ENCODE measurements at regions not wholly inside any gene's neighbourhood (a gene's known extent, or its start where the extent isn't known, plus 50 kb on each side); places are given as distances from the start of the nearest gene placed in this dataset.

GRCh38 chr6:71126506-71126905, 162.1 kb upstream of the OGFRL1 start:
- H3K36me3 ChIP-seq: no peaks in the 10 kb centered on the region
- intact Hi-C loops (cut with DNase I; ENCODE audit: low total_unique reads): no loop called here

GRCh38 chr6:71127374-71127773, 161.2 kb upstream of the OGFRL1 start:
- TF ChIP-seq, protein P1, sequence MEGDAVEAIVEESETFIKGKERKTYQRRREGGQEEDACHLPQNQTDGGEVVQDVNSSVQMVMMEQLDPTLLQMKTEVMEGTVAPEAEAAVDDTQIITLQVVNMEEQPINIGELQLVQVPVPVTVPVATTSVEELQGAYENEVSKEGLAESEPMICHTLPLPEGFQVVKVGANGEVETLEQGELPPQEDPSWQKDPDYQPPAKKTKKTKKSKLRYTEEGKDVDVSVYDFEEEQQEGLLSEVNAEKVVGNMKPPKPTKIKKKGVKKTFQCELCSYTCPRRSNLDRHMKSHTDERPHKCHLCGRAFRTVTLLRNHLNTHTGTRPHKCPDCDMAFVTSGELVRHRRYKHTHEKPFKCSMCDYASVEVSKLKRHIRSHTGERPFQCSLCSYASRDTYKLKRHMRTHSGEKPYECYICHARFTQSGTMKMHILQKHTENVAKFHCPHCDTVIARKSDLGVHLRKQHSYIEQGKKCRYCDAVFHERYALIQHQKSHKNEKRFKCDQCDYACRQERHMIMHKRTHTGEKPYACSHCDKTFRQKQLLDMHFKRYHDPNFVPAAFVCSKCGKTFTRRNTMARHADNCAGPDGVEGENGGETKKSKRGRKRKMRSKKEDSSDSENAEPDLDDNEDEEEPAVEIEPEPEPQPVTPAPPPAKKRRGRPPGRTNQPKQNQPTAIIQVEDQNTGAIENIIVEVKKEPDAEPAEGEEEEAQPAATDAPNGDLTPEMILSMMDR (IDR thresholded peaks at IDR 0.05): no peak
- TF ChIP-seq POLR2A (IDR thresholded peaks at IDR 0.05) (no peak), EP300 (IDR thresholded peaks at IDR 0.05; ENCODE audit: low read depth) (no peak), POLR2AphosphoS5 (IDR thresholded peaks at IDR 0.05) (no peak)
- H3K27ac ChIP-seq: no peak overlapping the region
- 85 to 100% methylated on average over 2 to 3 of the region's 3 CpGs for WGBS, 2 donors (ENCODE audit: low coverage in 1 of 2)
- in situ Hi-C loops (cut with MboI; ENCODE audit: low pct_ligation_motif_present in 1 of 4, low pct_unique_long_range_greater_than_20kb in 1 of 4, low sequenced_read_pairs in 3 of 4): no loop called here
- H3K4me3 ChIP-seq: no peak overlapping the region
- H3K4me1 ChIP-seq: no peaks in the 10 kb centered on the region
- intact Hi-C loops (cut with DNase I; ENCODE audit: low total_unique reads): no loop called here
- DNase-seq: no peak
- H3K36me3 ChIP-seq: no peaks in the 10 kb centered on the region
- H3K27me3 ChIP-seq: no peaks in the 10 kb centered on the region
- H3K9me3 ChIP-seq: no peaks in the 10 kb centered on the region

More at GRCh38 chr6:71126506-71126905, 162.1 kb upstream of the OGFRL1 start:
- no peak for DNase-seq
- Histone ChIP-seq H3K4me3 (no peak overlapping the region), H3K9me3 (no peaks in the 10 kb centered on the region), H3K27me3 (no peaks in the 10 kb centered on the region), H3K27ac (no peak overlapping the region), H3K4me1 (no peaks in the 10 kb centered on the region)
- TF ChIP-seq, protein P1 (IDR thresholded peaks at IDR 0.05): no peak
- WGBS, 2 donors (ENCODE audit: low coverage in 1 of 2): 30 to 43% methylated on average over 1 of the region's 1 CpG
- in situ Hi-C loops (cut with MboI; ENCODE audit: low pct_ligation_motif_present in 1 of 4, low pct_unique_long_range_greater_than_20kb in 1 of 4, low sequenced_read_pairs in 3 of 4): no loop called here

- H3K9me3 ChIP-seq: no peaks in the 10 kb centered on the region
- no peak for DNase-seq
- H3K27ac ChIP-seq: no peak overlapping the region
- TF ChIP-seq POLR2AphosphoS5 (IDR thresholded peaks at IDR 0.05): no peak
- TF ChIP-seq, protein P1 (IDR thresholded peaks at IDR 0.05): no peak
- TF ChIP-seq POLR2A (IDR thresholded peaks at IDR 0.05): no peak
- TF ChIP-seq EP300 (IDR thresholded peaks at IDR 0.05; ENCODE audit: low read depth): no peak
- intact Hi-C loops (cut with DNase I; ENCODE audit: low total_unique reads) (no loop called here), in situ Hi-C loops (cut with MboI; ENCODE audit: low pct_ligation_motif_present in 1 of 4, low pct_unique_long_range_greater_than_20kb in 1 of 4, low sequenced_read_pairs in 3 of 4) (no loop called here)
- no peaks in the 10 kb centered on the region for H3K27me3 ChIP-seq
- H3K4me1 ChIP-seq: no peaks in the 10 kb centered on the region
- 100% methylated on average over 1 of the region's 1 CpG for WGBS, 2 donors (ENCODE audit: low coverage in 1 of 2)
- no peak overlapping the region for H3K4me3 ChIP-seq
- no peaks in the 10 kb centered on the region for H3K36me3 ChIP-seq
Measured at GRCh38 chr6:71130277-71130676, 158.3 kb upstream of the OGFRL1 start.

DNA sequence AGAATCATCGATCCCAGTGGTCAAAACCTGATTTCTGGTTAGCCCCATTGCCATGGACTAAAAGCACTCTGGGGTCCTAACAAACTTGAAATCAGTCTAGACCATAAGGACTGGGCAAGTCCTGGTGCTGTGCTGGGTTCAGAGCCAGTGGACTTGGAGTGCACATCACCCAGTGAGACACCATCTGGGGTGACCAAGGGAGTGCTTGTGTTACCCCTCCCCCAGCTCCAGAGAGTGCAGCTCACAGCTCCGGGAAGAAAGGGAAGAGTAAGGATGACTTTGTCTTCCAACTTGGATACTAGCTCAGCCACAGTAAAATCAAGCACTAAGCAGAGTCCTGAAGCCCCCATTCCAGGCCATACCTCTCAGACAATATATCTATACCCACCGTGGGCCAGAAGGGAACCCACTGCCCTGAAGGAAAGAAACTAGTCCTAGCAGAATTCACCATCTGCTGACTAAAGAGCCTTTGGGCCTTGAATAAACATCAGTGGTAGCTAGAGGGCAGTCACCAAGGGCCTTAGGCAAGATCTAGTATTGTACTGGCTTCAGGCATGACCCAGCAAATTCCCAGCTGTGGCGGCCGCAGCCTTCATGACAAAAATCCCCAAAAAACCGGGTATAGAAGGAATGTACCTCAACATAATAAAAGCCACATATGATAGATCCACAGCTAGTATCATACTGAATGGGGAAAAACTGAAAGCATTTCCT, 153.5 kb upstream of the OGFRL1 start:
- 74% methylated on average over 6 of the region's 6 CpGs; no CpG with 5 or more reads in 1 of the 2 donors for WGBS, 2 donors (ENCODE audit: low coverage in 1 of 2)
- intact Hi-C loops (cut with DNase I; ENCODE audit: low total_unique reads): no loop called here
- Histone ChIP-seq H3K9me3 (no peaks in the 10 kb centered on the region), H3K27me3 (no peaks in the 10 kb centered on the region), H3K4me1 (no peaks in the 10 kb centered on the region), H3K27ac (no peak overlapping the region), H3K4me3 (no peak overlapping the region), H3K36me3 (no peaks in the 10 kb centered on the region)
- TF ChIP-seq, protein P1 (IDR thresholded peaks at IDR 0.05): no peak
- TF ChIP-seq EP300 (IDR thresholded peaks at IDR 0.05; ENCODE audit: low read depth) (no peak), POLR2A (IDR thresholded peaks at IDR 0.05) (no peak), POLR2AphosphoS5 (IDR thresholded peaks at IDR 0.05) (no peak)
- no peak for DNase-seq
- in situ Hi-C loops (cut with MboI; ENCODE audit: low pct_ligation_motif_present in 1 of 4, low pct_unique_long_range_greater_than_20kb in 1 of 4, low sequenced_read_pairs in 3 of 4): no loop called here

Data from transverse colon (tissue), 4 donors.